ENCODE measurements at regions not wholly inside any gene's neighbourhood (a gene's known extent, or its start where the extent isn't known, plus 50 kb on each side); places are given as distances from the start of the nearest gene placed in this dataset. TPM values are rescaled to one million over a fixed set of nuclear protein-coding genes. Genes with fewer than 3 reads are reported as not detected.

- Histone ChIP-seq H2BK120ac (ENCODE audit: low read depth, low read length) (no peak overlapping the region), H3K56ac (ENCODE audit: extremely low read depth, insufficient read depth, low read length) (no peak overlapping the region), H3K36me3 (ENCODE audit: control insufficient read depth, insufficient read depth, low read length) (no peaks in the 10 kb centered on the region), H2BK20ac (ENCODE audit: low read depth, low read length) (no peak overlapping the region), H3K27ac (ENCODE audit: insufficient read depth, low read length) (peak overlapping the region; percentile 67; the same call in 1 of the 2 replicates), H3K23ac (ENCODE audit: low read depth, low read length) (peak overlapping the region; percentile 12; the same call in 1 of the 2 replicates), H3K9me1 (ENCODE audit: insufficient read depth, low read length) (peaks cover 18% of the 10 kb centered on the region), H3K4me1 (ENCODE audit: control insufficient read depth, insufficient read depth, low read length) (peaks cover 20% of the 10 kb centered on the region), H4K20me1 (ENCODE audit: insufficient read depth, low read length) (peaks cover 28% of the 10 kb centered on the region), H3K18ac (ENCODE audit: low read depth, low read length) (peak overlapping the region; percentile 35; the same call in 1 of the 2 replicates), H3K4me2 (ENCODE audit: low read depth, low read length) (peak overlapping the region; percentile 61), H4K8ac (ENCODE audit: low read depth in 2 of 2, low read length in 2 of 2) (no peak overlapping the region), H3K9me3 (ENCODE audit: control insufficient read depth, insufficient read depth, low read length) (no peaks in the 10 kb centered on the region), H2AK9ac (replicated peaks; ENCODE audit: low read depth, low read length, poor library complexity) (no peak overlapping the region), H2BK5ac (ENCODE audit: low read depth, low read length, poor library complexity, severe bottlenecking) (peak overlapping the region; percentile 49), H2AFZ (replicated peaks; ENCODE audit: low read length, poor library complexity) (no peak overlapping the region), H4K5ac (ENCODE audit: low read depth, low read length) (peak overlapping the region; percentile 28), H2AK5ac (ENCODE audit: low read depth, low read length) (no peak overlapping the region; the same call in 1 of the 2 replicates), H3K79me1 (ENCODE audit: low read depth in 1 of 2, low read length in 2 of 2) (peaks cover 29 to 52% of the 10 kb centered on the region in 2 experiments), H3K27me3 (ENCODE audit: control insufficient read depth, insufficient read depth, low read length) (no peaks in the 10 kb centered on the region), H3K14ac (replicated peaks; ENCODE audit: low read depth, low read length) (peak overlapping the region; percentile 28; the same call in 1 of the 2 replicates), H3K9ac (ENCODE audit: low read depth, low read length) (no peak overlapping the region), H3K4me3 (ENCODE audit: insufficient read depth, low read depth, low read length) (no peak overlapping the region), H2BK15ac (ENCODE audit: low read depth, low read length) (no peak overlapping the region), H3K4ac (ENCODE audit: low read depth, low read length) (no peak overlapping the region), H4K91ac (ENCODE audit: insufficient read depth, low read depth, low read length) (no peak overlapping the region; the same call in 1 of the 2 replicates)
- ChIA-PET CTCF (no interaction called here), POLR2A (ENCODE audit: unreplicated experiment) (no interaction called here)
- TF ChIP-seq CEBPB (IDR thresholded peaks at IDR 0.05; ENCODE audit: low read depth, low read length): peak; percentile 83
- TF ChIP-seq RAD21 (IDR thresholded peaks at IDR 0.05; ENCODE audit: low read length): no peak
- dilution Hi-C loops (cut with HindIII; ENCODE audit: low sequenced_read_pairs, unreplicated experiment) (no loop called here), in situ Hi-C loops (cut with MboI; ENCODE audit: low sequenced_read_pairs) (no loop called here), intact Hi-C loops (cut with micrococcal nuclease) (loop anchor here (5.0 kb wide), 2 partner anchors 39 to 84 kb away; partner anchors contain the start of gene RAD54L2)
- DNase-seq (peak; percentile 18), ATAC-seq (ENCODE audit: low read depth) (peak; percentile 44)
- 100% methylated on average over 1 of the region's 2 CpGs; no CpG with 5 or more reads in 1 of the 2 experiments for WGBS, 2 experiments (ENCODE audit: extremely low coverage in 2 of 2, insufficient read length in 1 of 2)
- BruUV-seq (replicated peaks): no TSS peak
Measured at GRCh38 chr3:51621091-51621892, 49.8 kb upstream of the TEX264 start.

Small RNA genes lying in the stretch of these regions (microRNA-seq; reads per million reads assigned to microRNA genes)
- gene RNU6ATAC29P (ENCODE audit: insufficient read depth, insufficient read length): not detected

Small RNA genes lying in the stretch of these regions (small RNA-seq; reads per million reads assigned to genes)
- gene RNU6ATAC29P: 0 reads per million in 5 experiments

Measured in IMR-90 (cell line).